ENCODE measurements at regions not wholly inside any gene's neighbourhood (a gene's known extent, or its start where the extent isn't known, plus 50 kb on each side); places are given as distances from the start of the nearest gene placed in this dataset.
"Not testable (repeated sequence)": the region's sequence is repeated elsewhere in the genome, so short reads cannot be mapped to it uniquely, and the experiment has no call there.

DNA sequence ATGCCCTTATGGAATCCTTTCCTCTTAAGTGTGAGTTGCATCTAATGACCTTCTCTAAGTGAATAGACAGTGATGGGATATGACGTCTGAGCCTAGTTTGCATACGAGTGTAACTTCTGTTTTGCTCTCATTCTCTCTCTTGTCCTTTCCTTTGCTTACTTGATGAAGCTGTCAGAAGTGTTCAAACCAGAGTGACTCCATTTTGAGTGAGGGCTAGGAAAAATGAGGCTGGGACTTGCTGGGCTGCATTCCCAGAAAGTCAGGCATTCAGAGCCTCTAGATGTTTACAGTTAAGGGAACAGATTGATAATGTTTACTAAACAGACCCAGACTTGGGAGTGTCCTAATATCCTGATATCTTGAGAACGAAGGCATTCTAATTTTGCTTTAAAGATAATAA lies 311.2 kb upstream of the SOX4 start:
- DNase-seq, ATAC-seq: not testable (repeated sequence)

- no peak for DNase-seq
- no peak for ATAC-seq
These were observed 309.4 kb upstream of the SOX4 start for GRCh38 chr6:21284166-21284565.

DNA sequence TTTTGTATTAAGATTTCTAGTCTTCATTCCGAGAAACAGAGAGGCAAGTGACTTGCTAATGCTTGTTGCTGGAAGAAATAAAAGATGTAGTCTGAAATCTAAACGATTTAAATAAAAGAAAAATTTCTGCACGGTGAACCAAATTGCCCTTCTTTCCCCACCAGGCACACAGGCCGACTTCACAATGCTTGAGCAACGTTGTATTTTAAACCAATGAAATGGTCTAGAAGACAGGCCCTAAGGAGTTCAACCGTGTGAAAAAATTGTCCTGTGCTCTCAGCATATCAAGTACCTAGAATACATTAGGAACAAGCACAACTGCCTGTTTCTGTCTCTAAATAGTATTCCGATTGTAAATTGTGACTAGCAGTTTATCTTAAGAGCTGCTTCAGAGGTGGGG lies 308.8 kb upstream of the SOX4 start:
- ATAC-seq: no peak
- no peak for DNase-seq

DNA sequence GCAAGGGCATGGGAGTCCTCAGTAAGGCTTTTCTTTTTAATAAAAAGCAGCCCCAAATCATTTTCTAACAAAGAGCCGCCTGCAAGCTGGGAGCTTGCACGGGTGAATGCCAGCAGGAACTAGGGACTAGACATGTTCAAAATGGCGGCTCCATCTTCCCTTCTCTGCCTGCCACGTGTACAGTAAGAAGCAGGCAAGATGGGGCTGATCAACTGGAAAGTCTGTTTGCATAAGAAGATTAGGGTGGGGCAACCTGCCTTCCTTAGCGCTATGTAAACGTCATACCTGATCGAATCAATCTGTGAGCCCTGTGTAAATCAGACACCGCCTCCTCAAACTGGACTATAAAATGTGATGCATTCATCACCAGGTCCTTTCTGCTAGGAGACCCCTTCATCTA lies 299.4 kb upstream of the SOX4 start:
- DNase-seq (no peak), ATAC-seq (no peak)

- ATAC-seq (no peak), DNase-seq (no peak)
These were observed 297.9 kb upstream of the SOX4 start for GRCh38 chr6:21295506-21296240.

GRCh38 chr6:21297665-21298064 lies 295.9 kb upstream of the SOX4 start:
- ATAC-seq: no peak
- DNase-seq: no peak

DNA sequence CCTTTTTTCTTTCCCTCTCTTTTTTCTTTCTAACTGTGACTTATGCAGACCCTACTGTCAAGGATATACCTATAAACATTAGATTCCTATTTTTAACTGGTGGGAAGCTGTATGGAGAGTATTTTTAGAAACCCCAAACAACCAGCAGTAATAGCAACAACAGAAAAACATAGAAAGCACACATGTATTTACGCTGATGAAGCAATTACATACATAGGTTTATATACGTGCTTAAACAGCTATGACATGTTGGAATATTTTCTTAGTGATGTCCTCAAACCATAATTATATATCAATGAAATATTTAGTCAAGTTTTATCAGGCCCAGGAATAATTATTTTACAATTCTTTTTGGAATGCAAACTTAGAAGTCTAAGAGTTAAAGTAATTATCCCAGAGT lies 294.3 kb upstream of the SOX4 start:
- no peak for DNase-seq
- no peak for ATAC-seq

DNA sequence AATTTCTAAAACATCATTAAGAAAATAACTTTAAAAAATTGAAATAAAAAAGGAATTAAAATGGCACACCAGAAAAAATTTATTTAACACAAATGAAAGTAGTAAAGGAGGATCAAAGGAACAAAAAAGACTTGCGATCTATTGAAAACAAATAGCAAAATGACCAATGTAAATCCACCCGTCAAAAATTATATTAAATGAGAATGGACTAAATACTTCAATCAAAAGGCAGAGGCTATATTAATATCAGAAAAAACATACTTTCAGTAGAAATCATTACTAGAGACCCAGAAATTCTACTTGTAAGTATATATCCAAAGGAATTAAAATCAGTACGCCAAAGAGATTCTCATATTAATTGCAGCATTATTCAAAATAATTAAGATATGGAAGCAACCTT lies 293.1 kb upstream of the SOX4 start:
- ATAC-seq (no peak), DNase-seq (no peak)

DNA sequence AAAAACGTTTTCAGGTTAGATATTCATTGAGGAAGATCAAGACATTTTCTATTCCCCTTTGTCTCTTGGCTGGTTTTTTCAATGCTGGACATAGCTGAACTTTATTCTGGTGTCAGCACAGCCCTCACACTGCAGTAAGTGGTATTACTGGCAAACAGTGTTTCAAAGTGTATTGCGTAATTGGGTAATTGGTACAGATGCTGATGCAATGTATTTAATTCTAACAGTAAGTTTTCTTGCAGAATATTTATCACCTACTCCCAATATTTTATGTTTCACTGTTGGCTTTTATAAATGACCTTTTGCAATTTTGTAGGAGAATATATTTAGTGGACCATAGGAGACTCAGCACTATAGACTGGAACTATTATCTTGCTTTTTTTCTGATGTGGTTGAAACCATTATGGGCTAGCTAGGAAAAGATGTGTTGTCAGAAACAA lies 287.6 kb upstream of the SOX4 start:
- DNase-seq (no peak), ATAC-seq (no peak)

- DNase-seq: no peak
- ATAC-seq: no peak
These were observed 287.0 kb upstream of the SOX4 start for GRCh38 chr6:21306546-21306945.

DNA sequence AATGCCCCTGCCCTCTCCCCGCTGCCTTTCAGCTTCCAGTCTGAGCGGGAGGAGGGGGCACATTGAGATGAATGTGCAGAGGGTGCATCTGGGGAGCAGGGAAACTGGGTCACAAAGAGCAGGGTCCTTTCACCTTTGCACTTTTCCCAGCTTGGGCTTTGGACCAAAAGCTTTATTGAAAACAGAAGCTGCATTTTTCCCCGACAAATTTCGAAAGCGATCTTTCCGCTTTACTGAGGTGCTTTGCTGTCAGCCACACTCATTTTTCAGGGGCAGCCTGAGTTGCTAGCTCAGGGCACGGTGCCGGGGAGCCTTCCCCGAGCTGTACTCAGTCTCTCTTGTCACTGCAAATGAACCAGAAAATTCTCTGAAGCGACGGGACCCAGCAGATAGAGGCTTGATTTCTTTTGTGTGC lies 283.7 kb upstream of the SOX4 start:
- DNase-seq (no peak), ATAC-seq (no peak)

- ATAC-seq (no peak), DNase-seq (no peak)
These were observed 282.9 kb upstream of the SOX4 start for GRCh38 chr6:21310568-21311140.

DNA sequence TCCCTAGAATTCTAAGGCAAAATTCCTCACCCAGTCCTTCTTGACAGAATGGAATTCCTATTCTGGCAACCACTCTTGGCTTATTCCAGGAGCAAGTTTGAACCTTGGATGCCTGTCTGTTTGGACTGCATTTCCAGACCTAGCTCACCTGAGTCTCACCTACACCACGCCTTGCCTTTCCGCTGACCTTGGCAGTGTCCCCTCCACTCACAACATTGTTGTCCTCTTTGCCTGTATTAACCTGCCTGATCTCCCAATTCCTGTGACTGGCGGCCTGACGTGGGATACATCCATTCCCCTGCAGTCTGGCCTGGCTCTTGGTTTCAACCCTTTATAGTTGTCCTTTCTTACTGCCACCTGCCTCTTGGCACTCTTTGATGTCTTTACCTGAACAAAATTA lies 281.4 kb upstream of the SOX4 start:
- DNase-seq (no peak), ATAC-seq (no peak)

DNA sequence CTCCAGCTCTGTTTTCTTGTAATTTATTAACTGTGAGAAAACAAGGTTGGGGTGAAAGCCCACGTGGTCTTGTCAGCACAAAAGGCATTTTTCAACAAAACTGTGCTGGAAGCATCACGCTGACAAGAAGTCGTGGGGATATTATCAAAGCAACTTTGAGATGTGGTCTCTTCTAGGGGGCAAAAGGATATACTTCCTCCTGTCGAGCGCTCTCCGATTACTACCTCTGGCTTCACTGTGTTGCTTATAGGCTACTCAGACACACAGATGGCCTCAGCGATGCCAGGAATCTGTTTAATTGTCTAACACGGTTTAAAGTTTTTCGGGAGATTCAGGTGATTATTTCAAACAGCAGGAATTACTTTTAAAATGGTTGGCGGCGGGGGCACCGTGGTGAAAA lies 275.9 kb upstream of the SOX4 start:
- DNase-seq (no peak), ATAC-seq (no peak)

DNA sequence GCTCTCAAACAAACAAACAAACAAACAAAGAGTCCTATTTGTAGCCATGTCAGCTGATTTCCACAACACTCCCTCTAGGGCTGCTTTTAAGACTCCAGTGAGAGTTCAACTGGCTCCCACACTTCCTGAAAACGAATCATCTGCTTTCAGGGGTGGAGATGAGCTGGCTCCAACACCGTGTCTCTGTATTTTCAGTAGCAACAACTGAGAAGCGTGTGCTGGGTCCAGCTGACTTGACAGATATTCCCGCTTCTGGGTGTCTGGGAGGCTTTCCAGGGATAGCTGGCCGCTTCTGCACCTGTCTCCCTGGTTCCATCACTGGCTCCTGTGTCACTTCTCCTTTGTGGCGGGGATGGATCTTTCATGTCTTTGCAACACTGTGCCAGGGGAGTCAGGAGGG lies 272.5 kb upstream of the SOX4 start:
- DNase-seq (no peak), ATAC-seq (no peak)

DNA sequence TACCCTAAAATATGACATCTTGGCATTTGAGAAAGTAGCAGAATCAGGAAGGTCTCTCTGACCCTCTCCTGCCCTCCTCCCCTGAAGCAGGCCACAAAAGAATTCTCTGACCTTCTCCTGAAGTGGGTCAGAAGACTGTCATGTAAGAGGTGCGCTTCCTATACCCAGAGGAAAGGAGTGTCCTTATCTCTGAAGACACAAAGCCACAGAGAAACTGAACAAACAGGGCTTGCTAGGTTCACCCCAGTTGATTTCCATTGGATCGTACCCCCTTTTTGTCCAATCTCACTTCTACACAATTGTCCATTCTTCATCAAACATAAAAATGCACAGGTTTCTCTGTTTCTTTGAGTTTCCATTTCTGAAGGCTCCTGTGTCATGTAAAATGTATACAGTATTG lies 272.0 kb upstream of the SOX4 start:
- ATAC-seq (no peak), DNase-seq (no peak)

GRCh38 chr6:21323577-21323976 lies 270.0 kb upstream of the SOX4 start:
- DNase-seq (no peak), ATAC-seq (no peak)

DNA sequence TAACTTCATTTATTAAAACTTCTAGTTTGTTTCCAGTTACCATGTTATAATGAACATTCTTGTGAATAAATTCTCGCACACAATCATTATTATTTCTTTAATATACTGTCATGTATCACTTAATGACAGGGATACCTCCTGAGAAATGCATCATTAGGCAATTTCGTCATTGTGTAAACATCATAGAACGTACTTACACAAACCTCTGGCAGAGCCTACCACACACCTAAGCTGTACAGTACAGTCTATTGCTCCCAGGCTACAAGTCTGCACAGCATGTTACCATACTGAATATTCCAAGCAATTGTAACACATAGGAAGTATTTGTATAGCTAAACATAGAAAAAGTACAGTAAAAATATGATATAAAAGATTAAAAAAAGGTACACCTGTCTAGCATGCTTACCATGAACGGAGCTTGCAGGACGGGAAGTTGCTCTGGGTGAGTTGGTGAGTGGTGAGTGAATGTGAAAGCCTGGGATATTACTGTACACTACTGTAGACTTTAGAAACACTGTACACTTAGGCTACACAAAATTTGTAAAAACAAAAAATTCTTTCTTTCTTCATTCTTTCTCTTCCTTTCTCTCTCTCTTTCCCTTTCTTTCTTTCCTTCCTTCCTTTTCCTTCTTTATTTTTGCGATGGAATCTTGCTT lies 268.2 kb upstream of the SOX4 start:
- DNase-seq (no peak), ATAC-seq (no peak)

- no peak for ATAC-seq
- no peak for DNase-seq
These were observed 266.0 kb upstream of the SOX4 start for GRCh38 chr6:21327326-21328112.

- ATAC-seq: no peak
- DNase-seq: no peak
These were observed 262.3 kb upstream of the SOX4 start for GRCh38 chr6:21331235-21331634.

DNA sequence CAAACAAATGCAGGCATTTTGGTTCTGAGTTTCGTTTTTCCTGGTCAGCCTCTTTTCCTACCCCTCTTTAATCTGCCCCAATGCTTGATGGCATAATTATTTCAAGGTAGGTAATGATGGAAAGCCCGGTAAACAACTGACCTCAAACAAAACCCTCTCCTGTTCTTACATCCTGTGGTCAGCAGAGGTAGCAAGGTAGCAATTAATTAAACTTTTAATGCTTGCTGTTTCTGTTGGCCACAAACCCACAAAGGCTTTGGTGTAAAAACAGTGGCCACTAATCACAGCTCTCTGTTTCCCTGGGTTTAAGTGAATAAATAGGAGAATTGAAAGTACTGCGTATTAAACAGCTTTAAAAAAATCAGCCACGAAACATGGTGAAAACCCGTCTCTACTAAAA lies 261.5 kb upstream of the SOX4 start:
- no peak for DNase-seq
- ATAC-seq: no peak

DNA sequence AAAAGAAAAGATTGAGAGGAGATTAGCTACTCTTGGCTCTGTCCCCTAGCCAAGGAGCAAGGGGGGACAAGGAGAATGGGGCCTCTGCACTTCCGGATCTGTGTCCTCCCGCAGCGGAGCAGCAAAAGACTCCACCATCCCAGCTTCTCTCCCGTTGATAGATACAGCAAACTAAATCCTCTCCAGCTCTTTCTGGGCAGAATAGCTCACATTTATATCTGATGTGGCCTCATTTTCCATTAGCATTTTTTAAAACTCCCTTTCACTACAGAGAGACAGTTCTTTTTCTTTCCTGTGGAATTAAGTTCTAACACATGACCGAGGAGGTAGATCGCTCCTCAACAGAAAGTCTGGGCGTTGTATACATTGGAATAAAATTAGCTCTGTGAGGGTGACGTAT lies 260.9 kb upstream of the SOX4 start:
- DNase-seq: no peak
- no peak for ATAC-seq

GRCh38 chr6:21333715-21334114 lies 259.8 kb upstream of the SOX4 start:
- ATAC-seq: no peak

More at GRCh38 chr6:21333715-21334114, 259.8 kb upstream of the SOX4 start:
- no peak for DNase-seq

Measured in stimulated activated naive CD8-positive, alpha-beta T cell treated with anti-CD3 and anti-CD28 coated beads, Interleukin-15, Interleukin-2, amounts not matched to agents 100 U/mL and 50 U/mL, for 24 hours (primary cell).